ENCODE measurements at regions not wholly inside any gene's neighbourhood (a gene's known extent, or its start where the extent isn't known, plus 50 kb on each side); places are given as distances from the start of the nearest gene placed in this dataset.
A peak's percentile ranks its signal among the peaks of the same experiment; 100 is the strongest.

DNA sequence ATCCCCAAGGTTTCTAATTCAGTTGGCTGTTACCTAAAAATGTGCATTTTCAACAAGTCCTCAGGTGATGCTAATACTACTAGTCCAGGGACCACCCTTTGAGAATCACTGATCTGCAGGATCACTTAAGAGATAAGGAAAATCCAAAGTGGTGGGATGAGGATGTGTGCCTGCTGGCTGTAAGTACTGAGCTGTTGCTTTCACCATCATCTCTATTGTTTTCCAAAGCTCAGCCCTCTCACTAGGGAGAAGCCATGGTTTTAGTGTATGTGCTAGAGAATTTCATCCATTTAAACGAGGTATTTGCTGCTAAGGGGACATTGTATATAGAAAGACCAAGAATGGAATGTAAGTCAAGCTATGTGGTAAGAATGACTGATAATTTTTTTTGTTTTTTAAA, 202.3 kb downstream of the KIF21A start:
- no peak for DNase-seq

DNA sequence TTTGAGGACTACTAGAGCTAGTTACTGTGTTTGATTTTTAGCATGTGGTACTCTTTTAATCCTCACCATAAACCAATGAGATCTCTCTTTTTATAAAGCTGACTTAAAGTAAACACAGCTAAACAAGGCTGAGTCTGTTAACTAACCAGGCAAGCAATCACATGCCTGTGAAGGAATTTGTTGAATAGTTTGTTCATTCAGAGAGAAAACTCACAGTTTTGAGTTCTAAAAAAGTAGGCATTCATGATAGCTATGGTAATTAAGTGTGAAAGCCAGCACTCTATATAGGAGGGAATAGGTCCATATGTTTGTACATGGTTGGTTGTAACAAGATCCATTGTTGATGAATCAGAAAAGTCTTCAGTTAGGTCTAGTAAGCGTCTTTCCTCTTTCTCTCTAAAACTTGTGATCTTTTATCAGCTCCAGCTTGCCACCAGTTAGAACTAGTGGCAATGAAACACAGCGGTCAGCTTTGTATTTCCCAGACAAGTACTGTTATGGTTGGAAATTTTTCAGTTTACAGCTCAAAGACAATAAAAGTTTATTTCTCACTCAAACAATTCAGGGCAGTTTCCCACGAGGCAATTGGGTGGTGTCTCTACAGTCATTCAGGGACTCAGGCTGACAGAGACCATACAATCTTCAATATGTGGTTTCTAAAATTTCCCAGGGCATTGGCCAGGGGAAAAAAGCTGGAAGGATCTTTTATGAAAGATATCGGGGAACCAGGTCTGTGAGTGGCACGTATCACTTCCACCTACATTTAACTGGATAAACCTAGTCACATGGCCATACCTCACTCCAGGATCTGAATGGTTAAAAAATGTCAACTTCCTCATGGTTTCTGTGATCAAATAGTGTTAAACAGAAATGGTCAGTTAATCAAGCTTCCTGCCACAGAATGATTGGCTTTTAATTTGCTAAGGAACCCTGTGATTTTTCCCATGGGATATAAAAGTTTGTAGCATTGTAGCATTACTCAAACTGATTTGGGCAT, 203.1 kb downstream of the KIF21A start:
- no peak for DNase-seq

DNA sequence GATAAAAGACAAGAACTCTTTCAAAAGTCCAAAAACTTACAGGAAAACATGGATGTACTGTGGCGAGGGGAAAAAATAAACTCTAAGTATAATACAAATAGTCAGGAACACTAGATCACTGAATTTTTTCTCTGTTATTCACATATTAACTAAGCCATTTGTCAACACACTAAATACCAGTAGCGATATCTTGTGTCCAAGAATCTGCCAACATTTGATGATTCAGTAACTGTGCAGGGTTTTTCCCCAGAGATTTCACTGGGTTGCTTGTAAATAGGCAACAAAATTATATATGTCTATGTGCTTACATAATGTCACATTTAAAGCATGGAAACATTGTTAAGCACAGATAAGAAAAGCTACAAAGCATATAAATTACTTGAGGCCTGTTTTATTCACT, 205.9 kb downstream of the KIF21A start:
- no peak for DNase-seq

- DNase-seq = no peak
Measured at GRCh38 chr12:39235990-39236767, 206.7 kb downstream of the KIF21A start.

GRCh38 chr12:39230086-39230485, 212.8 kb downstream of the KIF21A start:
- DNase-seq = no peak

DNA sequence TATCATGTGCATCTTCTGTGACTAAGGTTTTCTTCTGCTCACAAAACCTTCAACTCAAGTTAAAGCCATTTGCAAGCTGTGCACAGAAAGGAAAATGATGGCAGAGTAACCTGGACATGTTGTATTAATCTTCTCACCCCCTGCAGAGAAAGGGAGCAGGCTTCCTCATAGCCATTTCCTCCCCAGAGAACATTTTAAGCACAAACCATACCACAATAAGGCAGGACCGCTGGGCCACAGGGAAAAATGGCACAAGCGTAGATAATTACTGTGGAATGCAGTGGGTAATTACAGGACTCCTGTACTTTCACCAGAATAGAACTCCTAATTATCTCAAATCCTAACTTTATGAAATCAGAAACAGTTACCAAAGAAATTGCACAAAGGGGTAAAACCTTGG, 215.7 kb downstream of the KIF21A start:
- DNase-seq = no peak

- no peak for DNase-seq
Measured at GRCh38 chr12:39224971-39225370, 217.9 kb downstream of the KIF21A start.

DNA sequence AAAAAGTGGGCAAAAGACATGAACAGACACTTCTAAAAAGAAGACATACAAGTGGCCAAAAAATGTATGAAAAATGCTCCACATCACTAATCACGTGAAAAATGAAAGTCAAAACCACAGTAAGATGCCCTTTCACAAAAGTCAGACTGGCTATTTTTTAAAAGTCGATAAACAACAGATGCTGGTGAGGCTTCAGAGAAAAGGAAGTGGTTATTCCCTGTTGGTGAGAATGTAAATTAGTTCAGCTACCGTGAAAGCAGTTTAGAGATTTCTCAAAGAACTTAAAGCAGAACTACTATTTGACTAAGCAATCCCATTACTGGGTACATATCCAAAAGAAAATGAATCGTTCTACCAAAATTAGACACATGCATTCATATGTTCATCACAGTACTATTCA, 237.0 kb downstream of the KIF21A start:
- no peak for DNase-seq

DNA sequence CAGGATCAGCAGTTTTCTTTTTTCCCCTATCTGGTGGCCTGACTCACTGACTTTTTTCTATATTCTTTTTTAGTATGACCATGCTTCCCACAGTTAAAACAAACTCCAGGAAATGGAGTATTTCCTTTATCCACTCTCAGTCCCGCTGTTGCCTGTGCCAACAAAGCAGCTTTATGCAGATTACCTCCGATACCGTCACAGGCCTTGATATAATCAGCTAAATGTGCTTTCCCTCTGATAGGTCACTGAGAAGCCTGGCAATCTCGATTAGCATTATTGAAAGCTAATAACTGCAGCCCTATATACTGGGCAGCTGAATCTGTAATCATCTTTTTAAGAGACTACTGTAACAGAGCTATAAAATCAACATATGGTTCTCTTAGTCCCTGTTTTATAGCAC, 243.6 kb downstream of the KIF21A start:
- DNase-seq = peak; percentile 40

GRCh38 chr12:39188689-39189088, 254.2 kb downstream of the KIF21A start:
- no peak for DNase-seq

DNA sequence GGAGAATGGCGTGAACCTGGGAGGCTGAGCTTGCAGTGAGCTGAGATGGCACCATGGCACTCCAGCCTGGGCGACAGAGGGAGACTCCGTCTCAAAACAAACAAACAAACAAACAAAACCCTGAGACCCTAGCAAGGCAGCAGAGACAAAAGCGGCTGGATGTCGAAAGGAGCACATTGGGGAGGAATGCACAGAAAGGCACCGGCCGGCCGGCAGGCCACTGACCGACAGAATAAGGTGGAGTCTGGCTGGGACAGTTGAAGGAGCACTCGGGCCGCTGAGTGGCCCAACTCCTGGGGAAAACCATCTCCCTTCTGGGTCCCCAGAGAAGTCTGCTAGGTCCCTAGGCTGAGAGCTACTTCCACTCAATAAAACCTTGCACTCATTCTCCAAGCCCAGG, 256.2 kb downstream of the KIF21A start:
- no peak for DNase-seq

- DNase-seq = no peak
Measured at GRCh38 chr12:39178837-39179236, 264.1 kb downstream of the KIF21A start.

GRCh38 chr12:39176356-39176755, 266.6 kb downstream of the KIF21A start:
- no peak for DNase-seq

DNA sequence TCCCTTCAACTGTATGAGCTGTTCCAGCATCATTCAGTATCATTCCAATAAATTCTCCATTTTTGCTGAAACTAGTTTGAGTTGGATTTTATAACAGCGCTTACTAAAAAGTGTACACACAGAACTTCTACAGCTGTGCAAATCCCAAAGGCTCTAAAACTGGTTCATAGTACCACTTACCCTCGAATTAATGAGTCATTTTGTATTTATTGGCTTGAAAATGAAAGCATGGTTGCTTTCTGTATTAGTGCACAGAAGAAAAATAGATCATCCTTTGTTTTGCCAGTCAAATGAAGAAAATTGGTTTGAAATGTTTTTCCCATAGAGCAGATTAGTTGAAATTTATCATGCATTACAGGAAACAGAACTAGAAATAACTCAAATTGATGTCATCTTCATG, 268.3 kb upstream of the CPNE8 start:
- no peak for DNase-seq

- no peak for DNase-seq
Measured at GRCh38 chr12:39165338-39165737, 259.9 kb upstream of the CPNE8 start.

GRCh38 chr12:39161465-39162085, 256.2 kb upstream of the CPNE8 start:
- no peak for DNase-seq

GRCh38 chr12:39157696-39158342, 252.4 kb upstream of the CPNE8 start:
- no peak for DNase-seq

GRCh38 chr12:39145175-39145999, 240.0 kb upstream of the CPNE8 start:
- peak; percentile 83 for DNase-seq

DNA sequence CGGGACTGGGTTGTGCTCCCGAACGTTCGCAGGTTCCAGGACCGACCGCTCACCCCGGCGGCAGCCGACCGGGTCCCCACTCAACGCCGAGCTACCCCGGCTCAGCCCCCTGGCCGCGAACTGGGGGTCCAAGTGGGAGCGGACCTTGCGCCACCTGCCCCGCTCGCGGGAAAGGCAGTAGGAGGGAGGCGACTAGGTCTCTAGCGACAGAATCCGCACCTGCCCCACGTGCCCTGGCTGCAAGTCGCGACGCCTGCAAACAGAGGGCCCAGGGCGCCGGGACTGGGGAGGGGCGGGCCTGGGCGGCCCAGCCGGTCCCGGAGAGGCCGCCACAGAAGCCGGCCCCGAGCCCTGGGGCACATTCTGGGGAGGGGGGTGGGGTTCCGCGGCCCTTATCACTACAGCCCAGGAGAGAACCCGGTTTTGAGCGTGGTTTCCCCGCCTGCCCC, 239.2 kb upstream of the CPNE8 start:
- no peak for DNase-seq

DNA sequence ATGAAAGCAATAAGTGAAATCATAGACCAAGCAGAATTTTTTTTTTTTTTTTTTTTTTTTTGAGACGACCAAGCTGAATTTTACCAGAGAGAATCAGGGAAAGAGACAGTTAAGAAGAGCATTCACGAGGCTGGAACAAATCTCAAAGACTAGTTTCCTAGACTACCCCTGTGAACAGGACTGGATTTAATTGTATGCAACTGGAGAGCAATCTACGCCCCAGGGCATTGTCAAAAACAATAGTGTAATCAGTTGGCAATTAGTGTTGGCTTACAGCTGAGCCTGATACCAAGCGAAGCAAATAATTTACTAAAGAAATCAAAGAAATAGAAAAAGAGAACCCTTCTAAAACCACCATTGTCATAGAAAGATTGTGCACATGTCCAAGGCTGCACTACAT, 232.9 kb upstream of the CPNE8 start:
- DNase-seq = no peak

DNA sequence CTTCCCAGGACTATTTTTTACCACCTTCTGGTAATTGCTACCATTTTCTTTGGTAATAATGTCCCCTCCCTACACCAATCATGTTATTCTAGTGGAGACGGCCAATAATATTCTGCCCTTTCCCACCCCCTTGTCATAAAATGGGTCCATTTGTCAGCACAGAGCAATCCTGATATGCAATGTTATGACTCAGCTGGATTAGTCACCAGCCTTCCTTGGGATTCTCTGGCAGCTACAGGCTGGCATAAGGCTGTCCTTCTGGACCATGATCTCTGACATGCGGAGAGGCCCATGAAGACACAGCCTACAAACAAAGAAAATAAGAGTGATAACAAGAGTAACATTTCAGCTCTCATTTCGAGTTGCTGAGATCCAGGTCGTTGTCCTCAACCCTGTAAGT, 222.0 kb upstream of the CPNE8 start:
- no peak for DNase-seq

DNA sequence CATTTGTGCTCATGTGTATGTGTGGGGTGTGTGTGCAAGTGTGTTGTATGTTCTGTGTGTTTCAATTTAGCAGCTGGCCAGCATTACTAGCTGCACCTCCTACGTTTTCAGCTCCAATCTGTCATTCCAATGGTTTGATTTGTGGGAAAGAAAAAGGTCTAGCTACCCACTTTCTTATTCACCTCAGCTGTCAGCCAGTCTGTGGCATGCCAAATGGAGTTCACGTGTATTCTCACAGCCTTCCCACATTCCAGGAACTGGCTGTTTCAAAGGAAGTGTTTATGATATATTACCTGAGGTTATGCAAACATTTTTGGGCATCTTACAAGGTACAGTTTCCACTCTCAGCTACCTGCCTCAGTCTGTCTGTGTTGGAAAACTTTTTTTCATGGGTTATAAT, 220.2 kb upstream of the CPNE8 start:
- no peak for DNase-seq
